Immature natural killer cell (primary cell): ENCODE measurements at regions not wholly inside any gene's neighbourhood (a gene's known extent, or its start where the extent isn't known, plus 50 kb on each side); places are given as distances from the start of the nearest gene placed in this dataset.
"Not testable (repeated sequence)": the region's sequence is repeated elsewhere in the genome, so short reads cannot be mapped to it uniquely, and the experiment has no call there.

Experiments
- DNase-seq, 3 donors: peaks; one replicate each; pipeline ENCODE4 v3.0.0; 2022; ENCODE audit warnings: mixed read lengths in 1 of 3
- H3K27ac Mint-ChIP-seq, 6 donors: one replicate each; pipeline ENCODE4 v1.8.0; 2020; ENCODE audit warnings: mixed read lengths in 6 of 6, mild to moderate bottlenecking in 5 of 6, inconsistent platforms in 4 of 6, moderate library complexity in 3 of 6
- H3K27me3 Mint-ChIP-seq, 3 donors: one replicate each; pipeline ENCODE4 v1.8.0; 2020 to 2021; ENCODE audit warnings: low read depth in 3 of 3, mild to moderate bottlenecking in 3 of 3, mixed read lengths in 3 of 3, moderate library complexity in 3 of 3, inconsistent platforms in 1 of 3
- H3K36me3 Mint-ChIP-seq, 3 donors: one replicate each; pipeline ENCODE4 v1.8.0; 2020; ENCODE audit warnings: mixed read lengths in 3 of 3, inconsistent platforms in 2 of 3, mild to moderate bottlenecking in 2 of 3
- H3K4me1 Mint-ChIP-seq, 2 donors: one replicate each; pipeline ENCODE4 v1.8.0; 2020; ENCODE audit warnings: inconsistent platforms in 2 of 2, mild to moderate bottlenecking in 2 of 2, mixed read lengths in 2 of 2, moderate library complexity in 1 of 2
- H3K4me3 Mint-ChIP-seq, 5 donors: one replicate each; pipeline ENCODE4 v1.8.0; 2020; ENCODE audit warnings: mild to moderate bottlenecking in 5 of 5, mixed read lengths in 5 of 5, inconsistent platforms in 3 of 5, moderate library complexity in 3 of 5
- H3K9me3 Mint-ChIP-seq, 6 donors: one replicate each; pipeline ENCODE4 v1.8.0; 2020; ENCODE audit warnings: mild to moderate bottlenecking in 6 of 6, mixed read lengths in 6 of 6, inconsistent platforms in 4 of 6, moderate library complexity in 3 of 6

DNA sequence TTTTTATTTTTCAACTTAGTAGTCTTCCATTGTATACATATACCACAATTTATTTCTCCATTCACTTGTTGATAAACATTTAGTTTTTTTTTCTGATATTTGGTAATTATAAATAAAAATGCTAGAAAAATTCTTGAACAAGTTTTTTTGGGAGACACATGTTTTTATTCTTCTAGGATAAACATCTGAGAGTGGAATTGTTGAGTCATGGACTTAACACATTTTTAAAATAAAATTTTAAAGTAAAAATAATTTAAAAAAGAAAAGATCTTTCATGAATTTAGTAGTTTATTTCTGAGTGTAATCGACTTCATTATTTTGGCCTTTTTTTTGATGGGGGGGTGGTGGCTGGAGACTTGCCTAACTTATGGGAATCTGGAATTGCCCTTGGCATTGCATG, 391.1 kb downstream of the KCNJ2 start:
- DNase-seq, result no peak
- Mint-ChIP-seq H3K27me3 (peaks cover 0 to 2% (median 0%) of the 10 kb centered on the region in 3 donors), H3K36me3 (no peaks in the 10 kb centered on the region), H3K27ac (no peak overlapping the region), H3K4me1 (no peaks in the 10 kb centered on the region), H3K4me3 (no peak overlapping the region), H3K9me3 (peaks cover 0 to 6% (median 2%) of the 10 kb centered on the region in 6 donors)

DNA sequence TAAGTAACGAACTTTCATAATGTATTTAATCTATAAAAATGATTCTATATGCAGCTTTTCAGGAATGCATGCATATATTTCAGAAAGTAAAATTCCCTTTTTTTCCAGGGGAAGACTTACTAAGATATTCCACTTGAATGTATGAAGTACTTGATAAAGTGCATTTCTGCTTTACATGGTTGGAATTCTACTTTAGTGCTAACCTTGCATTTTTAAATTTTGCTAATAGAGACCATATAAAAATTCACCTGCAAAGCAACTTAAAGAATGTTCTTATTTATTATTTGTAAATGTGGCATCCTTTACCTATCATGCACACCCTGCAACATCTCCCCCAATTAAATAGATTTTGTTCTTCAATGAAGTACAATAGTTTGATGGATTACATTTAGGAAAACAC, 392.8 kb downstream of the KCNJ2 start:
- H3K27ac Mint-ChIP-seq, result no peak overlapping the region
- peaks cover 0 to 6% (median 2%) of the 10 kb centered on the region in 6 donors for H3K9me3 Mint-ChIP-seq
- H3K27me3 Mint-ChIP-seq, result peaks cover 0 to 1% (median 0%) of the 10 kb centered on the region in 3 donors
- H3K4me3 Mint-ChIP-seq, result no peak overlapping the region
- H3K4me1 Mint-ChIP-seq, result no peaks in the 10 kb centered on the region
- DNase-seq, result no peak
- no peaks in the 10 kb centered on the region for H3K36me3 Mint-ChIP-seq

DNA sequence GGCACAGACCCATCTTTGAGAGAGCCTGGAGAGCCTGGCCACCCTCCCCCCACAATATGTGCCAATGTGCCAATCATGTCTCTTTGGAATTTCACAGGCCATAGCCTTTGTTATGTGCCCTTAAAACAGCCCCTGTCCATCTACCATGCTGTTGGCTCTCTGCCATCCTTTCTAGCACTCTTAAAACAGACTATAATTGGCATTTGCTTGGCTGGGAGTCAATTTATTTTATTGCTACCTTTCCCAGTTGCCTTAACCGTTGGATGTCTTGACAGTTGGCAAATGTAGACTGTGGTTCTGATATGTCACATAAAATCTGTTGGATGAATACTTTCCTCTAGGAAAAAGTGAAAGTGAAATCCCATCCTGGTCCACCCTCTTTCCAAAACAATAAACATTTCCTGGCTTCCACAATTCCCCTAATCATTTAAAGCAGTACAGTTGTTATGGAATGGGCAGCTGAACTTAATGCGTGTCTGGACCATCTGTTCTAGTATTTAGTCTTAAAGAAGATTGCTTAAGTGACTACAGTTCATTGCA, 394.0 kb downstream of the KCNJ2 start:
- no peak for DNase-seq
- Mint-ChIP-seq H3K27me3 (no peaks in the 10 kb centered on the region), H3K27ac (no peak overlapping the region), H3K4me1 (no peaks in the 10 kb centered on the region), H3K36me3 (no peaks in the 10 kb centered on the region), H3K9me3 (peaks cover 0 to 6% (median under 1%) of the 10 kb centered on the region in 6 donors), H3K4me3 (no peak overlapping the region)

GRCh38 chr17:70564006-70564620, 394.8 kb downstream of the KCNJ2 start:
- Mint-ChIP-seq H3K4me3 (no peak overlapping the region), H3K27ac (no peak overlapping the region), H3K36me3 (no peaks in the 10 kb centered on the region), H3K9me3 (peaks cover 0 to 6% (median under 1%) of the 10 kb centered on the region in 6 donors), H3K4me1 (no peaks in the 10 kb centered on the region), H3K27me3 (no peaks in the 10 kb centered on the region)
- no peak for DNase-seq

- H3K4me3 Mint-ChIP-seq, result no peak overlapping the region
- no peak for DNase-seq
- H3K36me3 Mint-ChIP-seq, result no peaks in the 10 kb centered on the region
- peaks cover 0 to 11% (median 2%) of the 10 kb centered on the region in 6 donors for H3K9me3 Mint-ChIP-seq
- no peaks in the 10 kb centered on the region for H3K4me1 Mint-ChIP-seq
- no peak overlapping the region for H3K27ac Mint-ChIP-seq
- H3K27me3 Mint-ChIP-seq, result no peaks in the 10 kb centered on the region
Observed at GRCh38 chr17:70569128-70569527, 399.8 kb downstream of the KCNJ2 start.

DNA sequence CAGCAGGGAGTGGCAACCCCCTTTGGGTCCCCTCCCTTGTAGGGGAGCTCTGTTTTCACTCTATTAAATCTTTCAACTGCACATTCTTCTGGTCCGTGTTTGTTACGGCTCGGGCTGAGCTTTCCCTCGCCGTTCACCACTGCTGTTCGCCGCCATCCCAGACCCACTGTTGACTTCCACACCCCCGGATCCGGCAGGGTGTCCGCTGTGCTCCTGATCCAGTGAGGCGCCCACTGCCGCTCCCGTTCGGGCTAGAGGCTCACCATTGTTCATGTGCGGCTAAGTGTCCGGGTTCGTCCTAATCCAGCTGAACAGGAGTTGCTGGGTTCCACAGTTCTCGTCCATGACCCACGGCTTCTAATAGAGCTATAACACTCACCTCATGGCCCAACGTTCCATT, 408.1 kb downstream of the KCNJ2 start:
- no peaks in the 10 kb centered on the region for H3K4me1 Mint-ChIP-seq
- peaks cover 0 to 3% (median 0%) of the 10 kb centered on the region in 3 donors for H3K36me3 Mint-ChIP-seq
- H3K4me3 Mint-ChIP-seq, result no peak overlapping the region
- H3K9me3 Mint-ChIP-seq, result peaks cover 2 to 28% (median 4%) of the 10 kb centered on the region in 6 donors
- DNase-seq, result no peak
- H3K27ac Mint-ChIP-seq, result no peak overlapping the region
- H3K27me3 Mint-ChIP-seq, result peaks cover 0 to 3% (median 2%) of the 10 kb centered on the region in 3 donors

DNA sequence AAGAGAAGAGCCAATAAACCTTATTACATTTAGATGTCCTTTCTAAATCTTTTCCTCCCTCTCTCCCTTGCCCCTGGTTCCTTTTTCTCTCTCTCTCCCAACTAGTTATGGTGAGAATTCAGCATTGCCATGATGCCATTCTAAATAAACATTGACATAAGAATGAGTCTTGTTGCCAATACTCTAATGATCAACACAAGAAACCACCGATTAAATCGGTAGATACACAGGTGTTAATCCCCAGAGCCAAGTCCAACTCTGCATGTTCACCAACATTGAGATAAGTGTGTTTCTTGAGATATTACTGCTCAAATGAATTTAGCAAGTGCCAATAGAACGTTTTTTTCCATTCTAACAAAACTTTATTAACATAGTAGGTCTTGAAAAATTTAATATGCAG, 412.1 kb downstream of the KCNJ2 start:
- Mint-ChIP-seq H3K27me3 (peaks cover 0 to 5% (median 4%) of the 10 kb centered on the region in 3 donors), H3K4me1 (no peaks in the 10 kb centered on the region), H3K4me3 (no peak overlapping the region), H3K9me3 (peaks cover 4 to 28% (median 7%) of the 10 kb centered on the region in 6 donors), H3K27ac (no peak overlapping the region), H3K36me3 (peaks cover 3 to 4% (median 3%) of the 10 kb centered on the region in 3 donors)
- DNase-seq, result no peak

DNA sequence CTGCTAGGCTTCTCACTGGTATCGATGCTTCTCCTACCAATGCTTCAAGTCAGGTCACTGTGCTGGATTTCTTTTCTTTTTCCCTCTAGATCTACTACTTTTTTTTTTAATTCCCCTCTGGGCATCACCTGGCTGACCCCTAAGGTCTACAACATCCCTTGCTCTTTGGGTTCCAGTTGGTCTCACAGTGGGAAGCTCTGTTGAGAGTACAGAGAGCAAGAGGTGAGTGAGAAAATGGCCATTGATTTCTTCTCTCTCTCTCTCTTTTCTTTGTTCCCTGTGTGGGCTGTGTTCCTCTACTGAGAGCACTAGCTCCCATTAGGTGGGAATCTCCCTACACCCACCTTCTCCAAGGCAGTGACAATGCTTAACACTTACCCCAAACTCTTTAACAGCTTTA, 413.4 kb downstream of the KCNJ2 start:
- Mint-ChIP-seq H3K9me3 (peaks cover 4 to 25% (median 7%) of the 10 kb centered on the region in 6 donors), H3K4me3 (no peak overlapping the region), H3K27me3 (peaks cover 0 to 5% (median 2%) of the 10 kb centered on the region in 3 donors), H3K4me1 (no peaks in the 10 kb centered on the region), H3K36me3 (peaks cover 3 to 4% (median 3%) of the 10 kb centered on the region in 3 donors), H3K27ac (no peak overlapping the region)
- no peak for DNase-seq

GRCh38 chr17:70584255-70584654, 414.9 kb downstream of the KCNJ2 start:
- Mint-ChIP-seq H3K27ac (no peak overlapping the region), H3K4me3 (no peak overlapping the region), H3K36me3 (peaks cover 3 to 4% (median 3%) of the 10 kb centered on the region in 3 donors), H3K4me1 (no peaks in the 10 kb centered on the region), H3K9me3 (peaks cover 6 to 22% (median 11%) of the 10 kb centered on the region in 6 donors), H3K27me3 (peaks cover 0 to 4% (median 3%) of the 10 kb centered on the region in 3 donors)
- DNase-seq, result no peak

DNA sequence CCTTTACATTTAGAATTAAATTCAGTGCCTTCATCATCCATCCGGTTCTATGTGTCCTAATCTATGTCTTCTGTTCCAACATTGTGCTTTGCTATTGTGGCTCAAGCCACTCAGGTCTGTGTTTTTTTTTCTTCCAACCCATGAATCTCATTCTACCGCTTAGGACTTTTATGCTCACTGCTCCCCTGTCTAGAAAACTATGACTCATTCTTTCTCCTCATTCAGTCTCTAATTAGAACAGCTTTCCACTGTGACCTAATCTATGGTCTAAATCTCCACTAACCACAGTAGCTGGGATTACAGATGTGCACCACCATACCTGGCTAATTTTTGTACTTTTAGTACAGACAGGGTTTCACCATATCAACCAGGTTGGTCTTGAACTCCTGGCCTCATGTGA, 418.7 kb downstream of the KCNJ2 start:
- Mint-ChIP-seq H3K27me3 (peaks cover 0 to 3% (median 2%) of the 10 kb centered on the region in 3 donors), H3K27ac (no peak overlapping the region), H3K4me3 (no peak overlapping the region), H3K9me3 (peaks cover 3 to 20% (median 10%) of the 10 kb centered on the region in 6 donors), H3K36me3 (peaks cover 0 to 4% (median 3%) of the 10 kb centered on the region in 3 donors), H3K4me1 (no peaks in the 10 kb centered on the region)
- DNase-seq, result no peak

GRCh38 chr17:70597774-70598173, 428.4 kb downstream of the KCNJ2 start:
- Mint-ChIP-seq H3K4me1 (no peaks in the 10 kb centered on the region), H3K27me3 (peaks cover 0 to 5% (median 2%) of the 10 kb centered on the region in 3 donors), H3K36me3 (no peaks in the 10 kb centered on the region), H3K9me3 (peaks cover 0 to 10% (median 5%) of the 10 kb centered on the region in 6 donors), H3K27ac (no peak overlapping the region), H3K4me3 (no peak overlapping the region)
- DNase-seq, result no peak

GRCh38 chr17:70599198-70599597, 429.9 kb downstream of the KCNJ2 start:
- no peak for DNase-seq
- Mint-ChIP-seq H3K4me1 (no peaks in the 10 kb centered on the region), H3K9me3 (peaks cover 0 to 10% (median 5%) of the 10 kb centered on the region in 6 donors)

GRCh38 chr17:70599945-70600344, 430.6 kb downstream of the KCNJ2 start:
- H3K36me3 Mint-ChIP-seq, H3K27ac Mint-ChIP-seq, H3K4me1 Mint-ChIP-seq, H3K4me3 Mint-ChIP-seq, H3K27me3 Mint-ChIP-seq, DNase-seq: not testable (repeated sequence)
- H3K9me3 Mint-ChIP-seq, result peaks cover 0 to 10% (median 5%) of the 10 kb centered on the region in 6 donors

More at GRCh38 chr17:70599198-70599597, 429.9 kb downstream of the KCNJ2 start:
- Mint-ChIP-seq H3K36me3 (no peaks in the 10 kb centered on the region), H3K4me3 (no peak overlapping the region), H3K27me3 (peaks cover 0 to 5% (median 2%) of the 10 kb centered on the region in 3 donors), H3K27ac (no peak overlapping the region)

DNA sequence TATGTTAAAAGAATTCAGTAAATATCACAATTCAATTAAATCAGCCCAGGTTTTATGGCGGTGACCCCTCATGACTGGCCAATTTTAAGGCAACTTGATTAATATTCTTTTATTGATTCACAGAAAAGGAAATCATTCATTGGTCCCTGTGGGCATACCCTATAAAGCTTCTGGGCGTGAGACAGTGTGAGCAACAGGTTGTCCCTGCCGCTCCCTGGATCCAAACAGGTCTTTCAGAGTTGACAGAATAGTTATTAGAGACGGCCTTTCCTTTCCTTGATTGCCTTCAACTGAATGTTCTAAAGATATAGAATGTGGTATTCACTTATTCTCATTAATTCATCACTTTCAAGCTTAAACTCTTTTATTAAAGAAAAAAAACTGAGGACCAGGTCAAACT, 433.9 kb downstream of the KCNJ2 start:
- Mint-ChIP-seq H3K27me3 (peaks cover 0 to 3% (median 2%) of the 10 kb centered on the region in 3 donors), H3K27ac (no peak overlapping the region), H3K4me3 (no peak overlapping the region), H3K4me1 (no peaks in the 10 kb centered on the region), H3K36me3 (no peaks in the 10 kb centered on the region), H3K9me3 (peaks cover 0 to 10% (median 4%) of the 10 kb centered on the region in 6 donors)
- DNase-seq, result no peak
